BE2C (cell line): ENCODE measurements at regions not wholly inside any gene's neighbourhood (a gene's known extent, or its start where the extent isn't known, plus 50 kb on each side); places are given as distances from the start of the nearest gene placed in this dataset.

Experiments used
- DNase-seq: peaks from one replicate; pipeline ENCODE4 v3.0.0-alpha.2; 2020
- H3K27me3 ChIP-seq: fragments of 250-450 bp; sonication (Bioruptor Pico); 2 replicates; pipeline ENCODE4 v1.5.1; 2020; ENCODE audit warnings: mild to moderate bottlenecking
- H3K36me3 ChIP-seq: fragments of 250-450 bp; sonication (Bioruptor Pico); 2 replicates; pipeline ENCODE4 v1.5.1; 2020; ENCODE audit warnings: mild to moderate bottlenecking
- H3K4me1 ChIP-seq: fragments of 250-450 bp; sonication (Bioruptor Pico); 2 replicates; pipeline ENCODE4 v1.5.1; 2020
- H3K4me3 ChIP-seq: 2 replicates; pipeline ENCODE4 v1.5.1; 2011; ENCODE audit warnings: low read depth, low read length
- H3K9me3 ChIP-seq: fragments of 250-450 bp; sonication (Bioruptor Pico); 2 replicates; pipeline ENCODE4 v1.5.1; 2020
- CTCF ChIP-seq: IDR thresholded peaks from 2 replicates; pipeline ENCODE4 v1.5.1; 2012; ENCODE audit warnings: mild to moderate bottlenecking, low read depth, low read length

- DNase-seq: peak; percentile 26
Observed at GRCh38 chr11:112658431-112658878, 302.8 kb upstream of the NCAM1 start.

GRCh38 chr11:112661146-112661545 lies 300.1 kb upstream of the NCAM1 start:
- H3K9me3 ChIP-seq: no peaks in the 10 kb centered on the region; the same call in 1 of the 2 replicates
- H3K4me1 ChIP-seq: peaks cover 10% of the 10 kb centered on the region
- DNase-seq: no peak
- no peak overlapping the region for H3K4me3 ChIP-seq
- no peaks in the 10 kb centered on the region for H3K27me3 ChIP-seq
- no peaks in the 10 kb centered on the region for H3K36me3 ChIP-seq
- no peak for TF ChIP-seq CTCF

More at GRCh38 chr11:112658431-112658878, 302.8 kb upstream of the NCAM1 start:
- Histone ChIP-seq H3K27me3 (no peaks in the 10 kb centered on the region), H3K9me3 (no peaks in the 10 kb centered on the region; the same call in 1 of the 2 replicates), H3K36me3 (no peaks in the 10 kb centered on the region), H3K4me1 (peaks cover 13% of the 10 kb centered on the region), H3K4me3 (no peak overlapping the region)
- no peak for TF ChIP-seq CTCF

GRCh38 chr11:112661571-112661970 lies 299.6 kb upstream of the NCAM1 start:
- no peak for DNase-seq
- Histone ChIP-seq H3K9me3 (no peaks in the 10 kb centered on the region; the same call in 1 of the 2 replicates), H3K27me3 (no peaks in the 10 kb centered on the region), H3K36me3 (no peaks in the 10 kb centered on the region), H3K4me3 (no peak overlapping the region), H3K4me1 (peaks cover 10% of the 10 kb centered on the region)
- no peak for TF ChIP-seq CTCF

- Histone ChIP-seq H3K9me3 (no peaks in the 10 kb centered on the region; the same call in 1 of the 2 replicates), H3K27me3 (no peaks in the 10 kb centered on the region), H3K4me3 (no peak overlapping the region), H3K36me3 (no peaks in the 10 kb centered on the region), H3K4me1 (peaks cover 10% of the 10 kb centered on the region)
- no peak for TF ChIP-seq CTCF
- DNase-seq: peak; percentile 32
Observed at GRCh38 chr11:112662554-112662953, 298.7 kb upstream of the NCAM1 start.

GRCh38 chr11:112663947-112664634 lies 297.1 kb upstream of the NCAM1 start:
- DNase-seq: no peak
- Histone ChIP-seq H3K36me3 (no peaks in the 10 kb centered on the region), H3K27me3 (no peaks in the 10 kb centered on the region), H3K9me3 (no peaks in the 10 kb centered on the region; the same call in 1 of the 2 replicates), H3K4me1 (peaks cover 6% of the 10 kb centered on the region), H3K4me3 (no peak overlapping the region)
- no peak for TF ChIP-seq CTCF

GRCh38 chr11:112665291-112665690 lies 295.9 kb upstream of the NCAM1 start:
- Histone ChIP-seq H3K4me3 (no peak overlapping the region), H3K27me3 (no peaks in the 10 kb centered on the region)

More at GRCh38 chr11:112665291-112665690, 295.9 kb upstream of the NCAM1 start:
- Histone ChIP-seq H3K36me3 (no peaks in the 10 kb centered on the region), H3K9me3 (no peaks in the 10 kb centered on the region; the same call in 1 of the 2 replicates), H3K4me1 (peaks cover 3% of the 10 kb centered on the region; the same call in 1 of the 2 replicates)
- no peak for DNase-seq
- TF ChIP-seq CTCF: no peak
